Loucy (cell line): ENCODE measurements at regions not wholly inside any gene's neighbourhood (a gene's known extent, or its start where the extent isn't known, plus 50 kb on each side); places are given as distances from the start of the nearest gene placed in this dataset.

ENCODE experiments used
- CTCF ChIP-seq: fragments of 200-600 bp; sonication (generic); conservative IDR thresholded peaks from 2 replicates; pipeline ENCODE4 v1.5.1; 2014; ENCODE audit warnings: mild to moderate bottlenecking, antibody characterized with exemption, low read length
- EZH2phosphoT487 ChIP-seq: fragments of 200-600 bp; IDR thresholded peaks from 2 replicates; pipeline ENCODE4 v1.6.1; 2018; ENCODE audit warnings: antibody characterized with exemption, mild to moderate bottlenecking, moderate library complexity, borderline replicate concordance

DNA sequence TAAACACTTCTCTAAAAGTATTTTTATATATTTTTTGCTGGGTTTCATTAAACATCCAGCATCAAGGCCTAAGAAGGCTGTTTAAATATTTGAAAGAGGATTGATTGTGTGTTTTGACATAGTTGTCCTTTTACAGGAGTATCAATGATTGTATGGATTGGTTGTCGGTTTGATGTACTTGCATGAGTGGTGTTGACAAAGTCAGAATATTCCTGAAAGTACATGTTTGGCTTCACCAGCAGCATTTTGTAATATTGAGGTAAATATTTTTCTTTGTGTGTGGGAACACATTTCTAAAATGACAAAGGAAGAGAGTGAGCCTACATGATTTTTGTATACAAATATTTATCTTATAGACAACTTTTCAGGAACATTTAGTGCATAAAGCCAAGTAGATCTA is 269.7 kb downstream of the PTBP2 start:
- TF ChIP-seq CTCF: no peak
- no peak for TF ChIP-seq EZH2phosphoT487
